Endodermal cell (in vitro differentiated cells): ENCODE measurements at regions not wholly inside any gene's neighbourhood (a gene's known extent, or its start where the extent isn't known, plus 50 kb on each side); places are given as distances from the start of the nearest gene placed in this dataset.

Source experiments
- DNase-seq: peaks from one replicate; pipeline ENCODE4 v3.0.0-alpha.2; 2017
- H3K27ac ChIP-seq: 2 replicates; pipeline ENCODE4 v1.5.1; 2013; ENCODE audit warnings: mild to moderate bottlenecking, low read depth, low read length, moderate library complexity
- H3K27me3 ChIP-seq: 2 replicates; pipeline ENCODE4 v1.6.1; 2013; ENCODE audit warnings: mild to moderate bottlenecking, low read length, moderate library complexity; ENCODE audit not compliant: insufficient read depth, control insufficient read depth, poor library complexity, severe bottlenecking
- H3K36me3 ChIP-seq: 2 replicates; pipeline ENCODE4 v1.7.0; 2013; ENCODE audit warnings: mild to moderate bottlenecking, low read length, moderate library complexity; ENCODE audit not compliant: control insufficient read depth, insufficient read depth
- H3K4me1 ChIP-seq: one replicate; pipeline ENCODE4 v1.7.0; 2013; ENCODE audit warnings: low read length; ENCODE audit not compliant: control insufficient read depth, insufficient read depth
- H3K4me3 ChIP-seq: 2 replicates; pipeline ENCODE4 v1.5.1; 2013; ENCODE audit warnings: mild to moderate bottlenecking, low read length, moderate library complexity
- H3K9ac ChIP-seq: 2 replicates; pipeline ENCODE4 v1.6.1; 2013; ENCODE audit warnings: mild to moderate bottlenecking, low read length, moderate library complexity; ENCODE audit not compliant: poor library complexity, severe bottlenecking; ENCODE audit errors: extremely low read depth
- H3K9me3 ChIP-seq: 2 replicates; pipeline ENCODE4 v1.6.1; 2013; ENCODE audit warnings: mild to moderate bottlenecking, low read length, moderate library complexity; ENCODE audit not compliant: control insufficient read depth
- H3K27ac Mint-ChIP-seq: 2 replicates; pipeline ENCODE4 v1.8.0; 2020; ENCODE audit warnings: mixed read lengths
- H3K27me3 Mint-ChIP-seq: 2 replicates; pipeline ENCODE4 v1.8.0; 2021; ENCODE audit warnings: mild to moderate bottlenecking, mixed read lengths; ENCODE audit not compliant: insufficient read depth
- H3K36me3 Mint-ChIP-seq: 2 replicates; pipeline ENCODE4 v1.8.0; 2020; ENCODE audit warnings: low read depth, mixed read lengths
- H3K4me1 Mint-ChIP-seq: 2 replicates; pipeline ENCODE4 v1.8.0; 2020; ENCODE audit warnings: mixed read lengths
- H3K4me3 Mint-ChIP-seq: 2 replicates; pipeline ENCODE4 v1.8.0; 2020; ENCODE audit warnings: mild to moderate bottlenecking, moderate library complexity, mixed read lengths
- H3K9me3 Mint-ChIP-seq: 2 replicates; pipeline ENCODE4 v1.8.0; 2020; ENCODE audit warnings: mild to moderate bottlenecking, mixed read lengths
- WGBS, 2 experiments: methylation state at CpG; one replicate each; pipeline versions ENCODE4 v1.1.5 to v1.1.7; 2013; ENCODE audit warnings: missing lambda C conversion rate in 2 of 2, mixed read lengths in 1 of 2; ENCODE audit not compliant: insufficient coverage in 1 of 2, insufficient read length in 1 of 2; 5-methylcytosine and 5-hydroxymethylcytosine counted together
- TF ChIP-seq, protein P1 (sequence below): fragments of 200-600 bp; sonication (generic); conservative IDR thresholded peaks from 2 replicates; pipeline ENCODE4 v1.5.0; 2021; ENCODE audit warnings: antibody characterized with exemption, mild to moderate bottlenecking

DNA sequence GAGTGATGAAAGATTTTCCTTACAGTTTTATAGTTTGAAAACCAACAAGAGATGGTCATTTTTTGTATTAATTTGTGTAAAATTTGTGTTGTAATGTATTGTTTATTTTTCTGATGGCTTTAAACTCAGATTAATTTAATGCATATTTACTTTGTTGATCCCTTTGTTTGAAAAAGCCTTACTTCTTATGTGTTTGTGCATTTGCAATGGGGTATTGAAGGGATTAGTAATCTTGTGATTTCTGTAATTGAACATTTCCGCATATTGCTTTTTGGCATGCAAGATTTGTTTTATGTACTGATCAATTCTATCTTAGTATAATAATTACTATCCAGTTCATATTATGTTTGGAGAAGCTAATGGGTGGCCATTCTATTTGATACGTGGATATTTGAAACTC is 98.4 kb upstream of the ROBO1 start:
- Histone ChIP-seq H3K9me3 (no peaks in the 10 kb centered on the region), H3K4me1 (no peaks in the 10 kb centered on the region), H3K36me3 (no peaks in the 10 kb centered on the region), H3K9ac (no peak overlapping the region), H3K27ac (no peak overlapping the region), H3K27me3 (no peaks in the 10 kb centered on the region), H3K4me3 (no peak overlapping the region)
- Mint-ChIP-seq H3K27me3 (no peaks in the 10 kb centered on the region), H3K36me3 (no peaks in the 10 kb centered on the region), H3K4me1 (peaks cover 2% of the 10 kb centered on the region), H3K9me3 (no peaks in the 10 kb centered on the region), H3K4me3 (no peak overlapping the region), H3K27ac (no peak overlapping the region)
- 86% methylated on average over 2 of the region's 2 CpGs; no CpG with 5 or more reads in 1 of the 2 experiments for WGBS, 2 experiments
- no peak for DNase-seq
- TF ChIP-seq, protein P1, sequence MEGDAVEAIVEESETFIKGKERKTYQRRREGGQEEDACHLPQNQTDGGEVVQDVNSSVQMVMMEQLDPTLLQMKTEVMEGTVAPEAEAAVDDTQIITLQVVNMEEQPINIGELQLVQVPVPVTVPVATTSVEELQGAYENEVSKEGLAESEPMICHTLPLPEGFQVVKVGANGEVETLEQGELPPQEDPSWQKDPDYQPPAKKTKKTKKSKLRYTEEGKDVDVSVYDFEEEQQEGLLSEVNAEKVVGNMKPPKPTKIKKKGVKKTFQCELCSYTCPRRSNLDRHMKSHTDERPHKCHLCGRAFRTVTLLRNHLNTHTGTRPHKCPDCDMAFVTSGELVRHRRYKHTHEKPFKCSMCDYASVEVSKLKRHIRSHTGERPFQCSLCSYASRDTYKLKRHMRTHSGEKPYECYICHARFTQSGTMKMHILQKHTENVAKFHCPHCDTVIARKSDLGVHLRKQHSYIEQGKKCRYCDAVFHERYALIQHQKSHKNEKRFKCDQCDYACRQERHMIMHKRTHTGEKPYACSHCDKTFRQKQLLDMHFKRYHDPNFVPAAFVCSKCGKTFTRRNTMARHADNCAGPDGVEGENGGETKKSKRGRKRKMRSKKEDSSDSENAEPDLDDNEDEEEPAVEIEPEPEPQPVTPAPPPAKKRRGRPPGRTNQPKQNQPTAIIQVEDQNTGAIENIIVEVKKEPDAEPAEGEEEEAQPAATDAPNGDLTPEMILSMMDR, result no peak

DNA sequence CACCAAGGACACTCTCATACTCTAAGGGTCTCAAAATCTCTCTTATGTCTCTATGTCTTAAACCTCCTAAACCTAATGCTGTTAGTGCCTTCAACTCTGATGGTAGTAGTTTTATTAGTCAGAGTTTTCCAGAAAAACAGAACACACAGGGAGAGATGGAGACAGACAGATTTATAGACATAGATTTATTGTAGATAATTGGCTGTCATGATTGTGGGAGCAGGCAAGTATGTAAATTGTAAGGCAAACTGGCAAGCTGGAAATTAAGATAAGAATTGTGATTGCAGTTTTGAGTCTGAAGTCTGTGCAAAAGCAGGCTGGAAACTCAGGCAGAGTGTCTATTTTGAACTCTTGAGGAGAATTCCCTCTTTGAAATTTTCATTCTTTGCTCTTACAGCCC is 96.3 kb upstream of the ROBO1 start:
- Mint-ChIP-seq H3K36me3 (no peaks in the 10 kb centered on the region), H3K27me3 (no peaks in the 10 kb centered on the region), H3K27ac (no peak overlapping the region), H3K4me3 (no peak overlapping the region), H3K4me1 (no peaks in the 10 kb centered on the region), H3K9me3 (no peaks in the 10 kb centered on the region)
- no peaks in the 10 kb centered on the region for H3K27me3 ChIP-seq
- no peak overlapping the region for H3K9ac ChIP-seq
- H3K36me3 ChIP-seq, result no peaks in the 10 kb centered on the region
- no peak for DNase-seq
- H3K9me3 ChIP-seq, result no peaks in the 10 kb centered on the region
- H3K27ac ChIP-seq, result no peak overlapping the region
- no peaks in the 10 kb centered on the region for H3K4me1 ChIP-seq
- TF ChIP-seq, protein P1, result no peak
- no peak overlapping the region for H3K4me3 ChIP-seq

DNA sequence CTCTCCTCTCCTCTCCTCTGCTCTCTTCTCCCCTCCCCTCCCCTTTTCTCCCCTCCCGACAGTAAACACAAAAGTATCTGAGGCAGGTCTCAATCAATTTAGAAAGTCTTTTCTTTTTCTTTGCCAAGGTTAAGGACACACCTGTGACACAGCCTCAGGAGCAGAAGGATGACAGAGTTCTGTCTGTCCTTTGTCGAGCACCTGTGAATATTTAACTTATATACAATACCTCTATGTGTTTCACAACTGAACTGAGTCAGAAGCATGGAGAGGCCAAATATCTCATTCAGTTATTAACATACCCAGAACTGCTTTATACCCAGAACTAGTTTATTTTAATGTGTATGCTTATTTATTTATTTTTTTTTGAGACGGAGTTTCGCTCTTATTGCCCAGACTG is 81.1 kb upstream of the ROBO1 start:
- no peak overlapping the region for H3K9ac ChIP-seq
- H3K4me1 ChIP-seq, result no peaks in the 10 kb centered on the region
- H3K36me3 ChIP-seq, result no peaks in the 10 kb centered on the region
- H3K4me3 Mint-ChIP-seq, result no peak overlapping the region
- H3K27me3 ChIP-seq, result no peaks in the 10 kb centered on the region
- no peak for DNase-seq
- H3K27me3 Mint-ChIP-seq, result no peaks in the 10 kb centered on the region
- TF ChIP-seq, protein P1, result no peak
- no peak overlapping the region for H3K27ac Mint-ChIP-seq
- no peaks in the 10 kb centered on the region for H3K36me3 Mint-ChIP-seq
- WGBS, 2 experiments, result 92% methylated on average over 4 of the region's 4 CpGs; no CpG with 5 or more reads in 1 of the 2 experiments
- H3K9me3 Mint-ChIP-seq, result no peaks in the 10 kb centered on the region
- no peak overlapping the region for H3K27ac ChIP-seq
- no peaks in the 10 kb centered on the region for H3K4me1 Mint-ChIP-seq
- no peaks in the 10 kb centered on the region for H3K9me3 ChIP-seq
- H3K4me3 ChIP-seq, result no peak overlapping the region
